ENCODE measurements at regions not wholly inside any gene's neighbourhood (a gene's known extent, or its start where the extent isn't known, plus 50 kb on each side); places are given as distances from the start of the nearest gene placed in this dataset.

DNA sequence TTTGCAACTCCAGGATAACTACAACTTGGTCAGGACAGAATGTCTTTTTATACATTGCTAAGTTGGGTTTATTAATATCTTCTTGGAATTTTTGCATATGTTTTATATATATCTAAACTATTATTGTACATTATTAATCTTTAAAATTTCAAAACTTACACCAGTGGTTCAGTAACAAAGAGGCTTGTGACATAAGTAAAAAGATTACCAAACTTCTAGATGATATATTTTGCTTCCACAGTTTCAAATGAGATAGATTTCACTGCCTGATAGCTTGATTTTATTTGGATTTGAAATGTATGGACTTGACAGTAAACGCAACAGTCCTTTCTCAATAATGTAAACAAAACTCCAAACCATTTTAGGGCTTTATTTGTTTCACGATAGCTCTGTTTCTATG lies 701.2 kb upstream of the IGFBP3 start:
- no peak for TF ChIP-seq CTCF (IDR thresholded peaks at IDR 0.05)
- TF ChIP-seq POLR2A (IDR thresholded peaks at IDR 0.05): no peak
